SU-DHL-6 (cell line): ENCODE measurements at regions not wholly inside any gene's neighbourhood (a gene's known extent, or its start where the extent isn't known, plus 50 kb on each side); places are given as distances from the start of the nearest gene placed in this dataset.

Experiments
- CTCF ChIP-seq: fragments of 200-600 bp; sonication (generic); IDR thresholded peaks from one replicate; pipeline ENCODE4 v1.5.1; 2017; ENCODE audit warnings: antibody characterized with exemption, mild to moderate bottlenecking, low read length, moderate library complexity; ENCODE audit not compliant: insufficient read depth, poor library complexity, severe bottlenecking
- EZH2phosphoT487 ChIP-seq: fragments of 200-600 bp; sonication (generic), shearing (Covaris generic); conservative IDR thresholded peaks from 2 replicates; pipeline ENCODE4 v1.6.1; 2018; ENCODE audit warnings: mild to moderate bottlenecking, antibody characterized with exemption, low read length, moderate library complexity, mixed read lengths

GRCh38 chr10:36808625-36809362, 316.6 kb upstream of the ANKRD30A start:
- no peak for TF ChIP-seq CTCF
- no peak for TF ChIP-seq EZH2phosphoT487
